Caco-2 (cell line): ENCODE measurements at regions not wholly inside any gene's neighbourhood (a gene's known extent, or its start where the extent isn't known, plus 50 kb on each side); places are given as distances from the start of the nearest gene placed in this dataset.

Experiments used
- BruUV-seq: library from RNA; stranded (reverse); fragments of 400-500 nt; replicated peaks from 2 replicates; lab custom pipeline; 2021; lab: Mats Ljungman, UMichigan
- CTCF ChIA-PET: fragments of 300-600 bp; sonication (Branson Sonifier 250); formaldehyde crosslinking; loops from one replicate; lab custom pipeline; 2022; ENCODE audit warnings: antibody characterized with exemption; lab: Charles Lee
- POLR2A ChIA-PET: fragments of 300-600 bp; sonication (Branson Sonifier 250); formaldehyde crosslinking; loops from one replicate; lab custom pipeline; 2022; ENCODE audit warnings: antibody characterized with exemption; lab: Charles Lee
- DNase-seq, 2 experiments: peaks; one replicate each; pipeline versions ENCODE4 v3.0.0 to v3.0.0-alpha.2; 2020 to 2022
- H3K27me3 ChIP-seq: replicated peaks from 2 replicates; pipeline ENCODE4 v1.6.0; 2011; ENCODE audit warnings: low read length; ENCODE audit not compliant: control insufficient read depth, insufficient read depth
- H3K36me3 ChIP-seq: 2 replicates; pipeline ENCODE4 v1.5.1; 2011; ENCODE audit warnings: low read length; ENCODE audit not compliant: control insufficient read depth, insufficient read depth
- H3K4me1 ChIP-seq: fragments of 250-450 bp; sonication (Bioruptor Pico); 2 replicates; pipeline ENCODE4 v1.5.1; 2020; ENCODE audit warnings: mild to moderate bottlenecking
- H3K4me3 ChIP-seq: 2 replicates; pipeline ENCODE4 v1.5.1; 2011; ENCODE audit warnings: low read depth, mild to moderate bottlenecking, control low read depth, low read length
- H3K9me3 ChIP-seq: fragments of 250-450 bp; sonication (Bioruptor Pico); 2 replicates; pipeline ENCODE4 v1.5.1; 2020; ENCODE audit warnings: mild to moderate bottlenecking, moderate library complexity
- H3K27ac Mint-ChIP-seq: one replicate; pipeline ENCODE4 v1.8.0; 2022; ENCODE audit warnings: mixed read lengths; ENCODE audit not compliant: unreplicated experiment
- H3K27me3 Mint-ChIP-seq: one replicate; pipeline ENCODE4 v1.8.0; 2022; ENCODE audit warnings: mixed read lengths; ENCODE audit not compliant: insufficient read depth, unreplicated experiment
- H3K36me3 Mint-ChIP-seq: one replicate; pipeline ENCODE4 v1.8.0; 2022; ENCODE audit warnings: mild to moderate bottlenecking, mixed read lengths; ENCODE audit not compliant: insufficient read depth, unreplicated experiment
- H3K4me1 Mint-ChIP-seq: one replicate; pipeline ENCODE4 v1.8.0; 2022; ENCODE audit warnings: low read depth, mixed read lengths; ENCODE audit not compliant: unreplicated experiment
- H3K4me3 Mint-ChIP-seq: one replicate; pipeline ENCODE4 v1.8.0; 2022; ENCODE audit warnings: mild to moderate bottlenecking, moderate library complexity, mixed read lengths; ENCODE audit not compliant: unreplicated experiment
- H3K9me3 Mint-ChIP-seq: one replicate; pipeline ENCODE4 v1.8.0; 2022; ENCODE audit warnings: mixed read lengths; ENCODE audit not compliant: unreplicated experiment
- CTCF ChIP-seq, 2 experiments: fragments of 200-600 bp in 1 of 2; IDR thresholded peaks; 1 replicate in 1 of 2; 2 replicates in 1 of 2; pipeline versions ENCODE4 v1.5.1 to v1.8.0; 2011 to 2022; ENCODE audit warnings: antibody characterized with exemption in 1 of 2, control low read depth in 1 of 2, inconsistent platforms in 1 of 2, low read depth in 1 of 2, low read length in 1 of 2, mild to moderate bottlenecking in 1 of 2, moderate library complexity in 1 of 2; ENCODE audit not compliant: insufficient read depth in 1 of 2, severe bottlenecking in 1 of 2, unreplicated experiment in 1 of 2
- intact Hi-C: fragments of 100-400 bp; cut with micrococcal nuclease; formaldehyde crosslinking; loops from one replicate; pipeline ENCODE4 v1.10.0; 2022; ENCODE audit not compliant: unreplicated experiment

- intact Hi-C loops = no loop called here
- H3K4me3 ChIP-seq = no peak overlapping the region
- H3K27me3 ChIP-seq = no peaks in the 10 kb centered on the region
- H3K27me3 Mint-ChIP-seq = peaks cover 3% of the 10 kb centered on the region
- no peak overlapping the region for H3K4me3 Mint-ChIP-seq
- no peaks in the 10 kb centered on the region for H3K9me3 Mint-ChIP-seq
- ChIA-PET CTCF (no interaction called here), POLR2A (no interaction called here)
- no peaks in the 10 kb centered on the region for H3K4me1 ChIP-seq
- DNase-seq = no peak
- no TSS peak for BruUV-seq
- no peaks in the 10 kb centered on the region for H3K36me3 Mint-ChIP-seq
- no peaks in the 10 kb centered on the region for H3K36me3 ChIP-seq
- H3K27ac Mint-ChIP-seq = no peak overlapping the region
- no peaks in the 10 kb centered on the region for H3K9me3 ChIP-seq
- TF ChIP-seq CTCF (IDR thresholded peaks at IDR 0.05; ENCODE audit: insufficient read depth in 1 of 2, low read depth in 1 of 2, low read length in 1 of 2, severe bottlenecking in 1 of 2, unreplicated experiment in 1 of 2) = no peak
- no peaks in the 10 kb centered on the region for H3K4me1 Mint-ChIP-seq
These were observed 453.5 kb downstream of the TYW1 start for GRCh38 chr7:67450171-67450570.

- H3K9me3 ChIP-seq = no peaks in the 10 kb centered on the region
- POLR2A ChIA-PET = no interaction called here
- no peaks in the 10 kb centered on the region for H3K4me1 ChIP-seq
- no peaks in the 10 kb centered on the region for H3K27me3 ChIP-seq
- no peaks in the 10 kb centered on the region for H3K4me1 Mint-ChIP-seq
- no TSS peak for BruUV-seq
- no peak overlapping the region for H3K4me3 ChIP-seq
- no peak for DNase-seq
- peaks cover 8% of the 10 kb centered on the region for H3K27me3 Mint-ChIP-seq
- no peaks in the 10 kb centered on the region for H3K9me3 Mint-ChIP-seq
- intact Hi-C loops = no loop called here
- no peak overlapping the region for H3K27ac Mint-ChIP-seq
- no peak for TF ChIP-seq CTCF (IDR thresholded peaks at IDR 0.05; ENCODE audit: insufficient read depth in 1 of 2, low read depth in 1 of 2, low read length in 1 of 2, severe bottlenecking in 1 of 2, unreplicated experiment in 1 of 2)
- CTCF ChIA-PET = interaction anchor here (0.6 kb wide), 1 partner anchor 1351 kb away, joined by 3 read pairs; no protein-coding TSS in a partner anchor
- no peak overlapping the region for H3K4me3 Mint-ChIP-seq
- H3K36me3 ChIP-seq = no peaks in the 10 kb centered on the region
- H3K36me3 Mint-ChIP-seq = no peaks in the 10 kb centered on the region
These were observed 454.7 kb downstream of the TYW1 start for GRCh38 chr7:67451306-67451705.

GRCh38 chr7:67452516-67453026 is 455.9 kb downstream of the TYW1 start:
- H3K4me3 ChIP-seq = no peak overlapping the region
- H3K27me3 Mint-ChIP-seq = peaks cover 8% of the 10 kb centered on the region
- ChIA-PET POLR2A (no interaction called here), CTCF (no interaction called here)
- H3K4me1 ChIP-seq = no peaks in the 10 kb centered on the region
- intact Hi-C loops = no loop called here
- no peaks in the 10 kb centered on the region for H3K36me3 Mint-ChIP-seq
- no TSS peak for BruUV-seq
- no peak overlapping the region for H3K27ac Mint-ChIP-seq
- H3K9me3 Mint-ChIP-seq = no peaks in the 10 kb centered on the region
- no peak for DNase-seq
- H3K9me3 ChIP-seq = no peaks in the 10 kb centered on the region
- TF ChIP-seq CTCF (IDR thresholded peaks at IDR 0.05; ENCODE audit: insufficient read depth in 1 of 2, low read depth in 1 of 2, low read length in 1 of 2, severe bottlenecking in 1 of 2, unreplicated experiment in 1 of 2) = no peak
- H3K36me3 ChIP-seq = no peaks in the 10 kb centered on the region
- no peaks in the 10 kb centered on the region for H3K4me1 Mint-ChIP-seq
- no peaks in the 10 kb centered on the region for H3K27me3 ChIP-seq
- no peak overlapping the region for H3K4me3 Mint-ChIP-seq
